ENCODE measurements at regions not wholly inside any gene's neighbourhood (a gene's known extent, or its start where the extent isn't known, plus 50 kb on each side); places are given as distances from the start of the nearest gene placed in this dataset.

DNA sequence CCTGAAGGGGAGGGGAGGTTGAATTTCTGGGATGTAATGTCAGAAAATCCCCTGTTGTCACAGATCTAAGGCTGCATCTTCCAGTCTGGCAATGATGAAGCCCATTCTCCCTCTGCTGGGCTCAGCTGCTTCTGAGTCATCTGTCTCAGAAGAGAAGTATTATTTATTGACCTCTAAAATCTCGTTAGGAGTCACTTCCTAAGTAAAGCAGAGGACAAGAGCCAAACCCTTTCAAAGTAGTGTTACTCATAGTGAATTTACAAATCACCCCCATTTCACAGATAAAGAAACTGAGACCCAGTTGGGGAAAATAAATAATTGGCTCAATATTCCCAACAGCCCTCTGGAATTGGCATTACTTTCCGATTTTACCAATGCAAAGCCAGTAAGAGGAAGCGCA is 167.3 kb upstream of the SKOR2 start:
- Histone ChIP-seq H3K27ac (no peak overlapping the region), H3K36me3 (no peaks in the 10 kb centered on the region), H3K9me3 (ENCODE audit: low read depth) (no peaks in the 10 kb centered on the region), H3K27me3 (peaks cover 64% of the 10 kb centered on the region), H3K4me1 (ENCODE audit: low read depth) (no peaks in the 10 kb centered on the region), H3K4me3 (no peak overlapping the region)
- no peak for DNase-seq (ENCODE audit: low read depth in 1 of 2, low spot score in 1 of 2)
- TF ChIP-seq, protein P1, sequence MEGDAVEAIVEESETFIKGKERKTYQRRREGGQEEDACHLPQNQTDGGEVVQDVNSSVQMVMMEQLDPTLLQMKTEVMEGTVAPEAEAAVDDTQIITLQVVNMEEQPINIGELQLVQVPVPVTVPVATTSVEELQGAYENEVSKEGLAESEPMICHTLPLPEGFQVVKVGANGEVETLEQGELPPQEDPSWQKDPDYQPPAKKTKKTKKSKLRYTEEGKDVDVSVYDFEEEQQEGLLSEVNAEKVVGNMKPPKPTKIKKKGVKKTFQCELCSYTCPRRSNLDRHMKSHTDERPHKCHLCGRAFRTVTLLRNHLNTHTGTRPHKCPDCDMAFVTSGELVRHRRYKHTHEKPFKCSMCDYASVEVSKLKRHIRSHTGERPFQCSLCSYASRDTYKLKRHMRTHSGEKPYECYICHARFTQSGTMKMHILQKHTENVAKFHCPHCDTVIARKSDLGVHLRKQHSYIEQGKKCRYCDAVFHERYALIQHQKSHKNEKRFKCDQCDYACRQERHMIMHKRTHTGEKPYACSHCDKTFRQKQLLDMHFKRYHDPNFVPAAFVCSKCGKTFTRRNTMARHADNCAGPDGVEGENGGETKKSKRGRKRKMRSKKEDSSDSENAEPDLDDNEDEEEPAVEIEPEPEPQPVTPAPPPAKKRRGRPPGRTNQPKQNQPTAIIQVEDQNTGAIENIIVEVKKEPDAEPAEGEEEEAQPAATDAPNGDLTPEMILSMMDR (IDR thresholded peaks at IDR 0.05; ENCODE audit: low read depth, low read length): no peak

DNA sequence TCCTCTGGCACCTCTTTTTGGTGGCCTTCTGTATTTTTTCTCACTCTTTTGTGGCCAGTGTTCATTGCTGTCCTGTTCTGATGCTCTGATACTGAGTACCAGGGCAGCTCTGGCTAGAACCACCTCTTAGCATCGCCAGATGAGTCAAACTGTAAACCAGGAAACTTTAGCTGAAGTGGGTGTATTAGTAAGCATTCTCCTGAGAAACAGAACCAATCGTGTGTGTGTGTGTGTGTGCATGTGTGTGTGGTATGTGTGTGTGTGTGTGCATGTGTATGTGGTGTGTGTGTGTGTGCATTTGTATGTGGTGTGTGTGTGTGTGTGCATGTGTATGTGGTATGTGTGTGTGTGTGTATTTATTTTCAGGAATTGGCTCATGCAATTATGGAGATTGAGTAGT is 166.3 kb upstream of the SKOR2 start:
- Histone ChIP-seq H3K4me3 (no peak overlapping the region), H3K4me1 (ENCODE audit: low read depth) (no peaks in the 10 kb centered on the region), H3K9me3 (ENCODE audit: low read depth) (no peaks in the 10 kb centered on the region), H3K27ac (no peak overlapping the region), H3K36me3 (no peaks in the 10 kb centered on the region), H3K27me3 (peaks cover 66% of the 10 kb centered on the region)
- no peak for DNase-seq (ENCODE audit: low read depth in 1 of 2, low spot score in 1 of 2)
- TF ChIP-seq, protein P1 (IDR thresholded peaks at IDR 0.05; ENCODE audit: low read depth, low read length): no peak

DNA sequence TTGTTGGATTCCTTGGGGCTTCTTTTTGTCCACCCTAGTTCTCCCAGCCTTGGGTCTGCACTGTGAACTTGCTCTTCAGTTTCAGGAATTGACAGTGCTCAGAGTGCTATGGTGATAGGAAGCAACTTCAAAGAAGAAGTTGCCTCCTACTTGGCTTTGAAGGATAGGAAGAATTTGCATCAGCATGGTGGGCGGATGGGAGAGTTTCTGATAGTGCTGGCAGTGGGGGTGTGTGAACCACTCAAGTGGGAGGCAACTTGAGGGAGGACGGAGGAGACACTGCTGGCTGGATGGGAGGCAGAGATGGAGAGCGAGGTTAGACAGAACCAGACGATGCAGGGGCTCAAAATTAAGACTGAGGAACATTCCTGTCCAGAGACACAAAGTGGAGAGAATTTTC is 164.4 kb upstream of the SKOR2 start:
- no peaks in the 10 kb centered on the region for H3K36me3 ChIP-seq
- no peak overlapping the region for H3K27ac ChIP-seq
- no peaks in the 10 kb centered on the region for H3K9me3 ChIP-seq (ENCODE audit: low read depth)
- H3K4me3 ChIP-seq: no peak overlapping the region
- peaks cover 63% of the 10 kb centered on the region for H3K27me3 ChIP-seq
- TF ChIP-seq, protein P1 (IDR thresholded peaks at IDR 0.05; ENCODE audit: low read depth, low read length): no peak
- H3K4me1 ChIP-seq (ENCODE audit: low read depth): no peaks in the 10 kb centered on the region
- DNase-seq (ENCODE audit: low read depth in 1 of 2, low spot score in 1 of 2): no peak

DNA sequence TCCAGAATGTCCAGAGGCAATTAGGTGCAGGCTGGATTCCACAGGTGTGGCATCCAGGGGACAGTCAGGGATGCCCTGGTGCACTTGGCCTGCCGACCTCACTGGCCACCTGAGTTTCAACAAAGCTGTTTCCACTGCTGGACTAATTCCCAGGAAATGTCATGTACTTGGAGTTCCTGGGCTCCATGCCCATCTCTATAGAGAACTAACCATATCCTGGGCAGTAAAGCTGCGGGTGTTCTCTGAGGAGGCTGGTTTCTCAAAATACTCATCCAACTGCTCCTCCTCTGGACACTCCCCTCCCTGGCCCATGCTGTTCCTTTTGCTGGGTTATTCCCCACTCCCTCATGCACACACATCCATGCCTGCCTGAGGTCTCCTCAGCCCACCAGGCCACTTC is 161.9 kb upstream of the SKOR2 start:
- Histone ChIP-seq H3K9me3 (ENCODE audit: low read depth) (no peaks in the 10 kb centered on the region), H3K27me3 (peaks cover 39% of the 10 kb centered on the region), H3K4me3 (no peak overlapping the region), H3K4me1 (ENCODE audit: low read depth) (no peaks in the 10 kb centered on the region), H3K27ac (no peak overlapping the region), H3K36me3 (no peaks in the 10 kb centered on the region)
- peak in 1 of 2 donors; percentile 2 for DNase-seq (ENCODE audit: low read depth in 1 of 2, low spot score in 1 of 2)
- TF ChIP-seq, protein P1 (IDR thresholded peaks at IDR 0.05; ENCODE audit: low read depth, low read length): no peak

DNA sequence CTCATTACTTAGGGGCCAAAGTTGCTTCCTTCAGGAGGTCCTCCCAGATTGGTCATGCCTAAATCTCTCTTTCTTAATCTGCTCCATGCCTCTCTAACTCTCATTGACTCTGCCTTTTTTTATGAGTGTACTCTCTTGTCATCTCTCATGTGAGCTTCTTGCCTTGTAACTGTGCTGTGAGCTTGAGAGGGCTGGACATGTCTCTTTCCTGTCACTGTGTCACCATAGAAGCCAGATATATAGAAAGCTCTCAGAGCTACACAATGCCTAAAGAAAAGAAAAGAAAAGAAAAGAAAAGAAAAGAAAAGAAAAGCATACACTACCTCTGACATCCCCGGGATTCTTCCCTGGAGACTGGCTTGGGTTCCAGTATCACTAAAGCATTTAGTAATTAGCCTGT is 161.5 kb upstream of the SKOR2 start:
- no peaks in the 10 kb centered on the region for H3K36me3 ChIP-seq
- TF ChIP-seq, protein P1 (IDR thresholded peaks at IDR 0.05; ENCODE audit: low read depth, low read length): no peak
- peaks cover 34% of the 10 kb centered on the region for H3K27me3 ChIP-seq
- no peak overlapping the region for H3K27ac ChIP-seq
- DNase-seq (ENCODE audit: low read depth in 1 of 2, low spot score in 1 of 2): no peak
- H3K9me3 ChIP-seq (ENCODE audit: low read depth): no peaks in the 10 kb centered on the region
- H3K4me3 ChIP-seq: no peak overlapping the region
- H3K4me1 ChIP-seq (ENCODE audit: low read depth): no peaks in the 10 kb centered on the region

DNA sequence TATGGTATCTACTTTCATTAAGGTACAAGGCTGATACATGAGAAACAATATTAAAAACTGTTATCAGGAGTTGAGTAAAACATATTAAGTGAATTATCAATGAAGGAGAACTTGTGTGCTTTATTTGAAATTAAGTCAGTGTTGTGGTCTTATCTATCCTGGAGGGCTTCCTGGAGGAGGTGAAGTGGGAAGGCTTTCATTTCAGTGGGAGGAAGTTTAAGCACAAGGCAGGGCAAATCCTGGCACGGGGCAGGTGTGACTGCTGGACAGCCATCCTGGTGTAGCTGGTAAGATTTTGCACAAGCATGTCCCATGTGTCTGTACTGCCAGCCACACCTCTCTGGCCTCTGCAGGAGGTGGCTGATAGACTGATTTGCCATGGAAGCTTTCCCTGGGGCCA is 159.7 kb upstream of the SKOR2 start:
- no peak for DNase-seq (ENCODE audit: low read depth in 1 of 2, low spot score in 1 of 2)
- Histone ChIP-seq H3K27me3 (peaks cover 23% of the 10 kb centered on the region), H3K36me3 (no peaks in the 10 kb centered on the region), H3K4me1 (ENCODE audit: low read depth) (no peaks in the 10 kb centered on the region), H3K4me3 (no peak overlapping the region), H3K9me3 (ENCODE audit: low read depth) (no peaks in the 10 kb centered on the region), H3K27ac (no peak overlapping the region)
- TF ChIP-seq, protein P1 (IDR thresholded peaks at IDR 0.05; ENCODE audit: low read depth, low read length): no peak
